ENCODE measurements at regions not wholly inside any gene's neighbourhood (a gene's known extent, or its start where the extent isn't known, plus 50 kb on each side); places are given as distances from the start of the nearest gene placed in this dataset.

DNA sequence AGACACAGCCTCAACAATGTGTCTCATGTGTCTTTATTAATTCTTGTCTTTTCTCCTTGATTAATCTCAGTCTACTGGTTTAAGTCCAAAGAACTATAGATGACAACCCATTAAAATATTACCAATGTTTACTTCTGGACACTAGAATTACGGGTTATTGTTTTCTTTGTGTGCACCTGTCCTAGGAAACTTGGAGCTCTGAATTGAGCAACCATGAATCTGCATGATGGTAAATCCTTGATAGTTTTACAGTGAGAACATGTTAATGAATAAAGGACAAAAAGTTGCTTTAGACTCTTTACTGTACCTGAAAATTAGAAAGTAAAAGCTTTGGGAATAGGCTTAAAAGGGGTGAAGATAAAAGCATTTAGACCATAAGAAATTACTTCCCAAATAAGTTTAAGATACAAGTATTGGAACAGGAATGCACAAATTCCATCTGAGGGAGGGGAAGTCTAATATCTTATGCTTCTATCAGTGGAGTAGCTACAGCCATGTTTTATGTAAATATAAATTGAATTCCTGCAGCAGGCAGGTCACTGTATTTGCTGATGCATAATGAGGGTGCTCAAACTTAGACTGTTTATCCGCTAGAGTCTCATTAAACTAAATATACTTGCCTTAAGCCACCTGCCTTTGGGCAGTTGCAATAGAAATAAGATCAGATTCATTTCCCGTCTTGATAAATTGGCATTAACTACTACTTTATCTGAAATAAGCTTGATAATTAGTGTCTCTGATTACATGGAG, 603.7 kb upstream of the GCFC2 start:
- DNase-seq = no peak

DNA sequence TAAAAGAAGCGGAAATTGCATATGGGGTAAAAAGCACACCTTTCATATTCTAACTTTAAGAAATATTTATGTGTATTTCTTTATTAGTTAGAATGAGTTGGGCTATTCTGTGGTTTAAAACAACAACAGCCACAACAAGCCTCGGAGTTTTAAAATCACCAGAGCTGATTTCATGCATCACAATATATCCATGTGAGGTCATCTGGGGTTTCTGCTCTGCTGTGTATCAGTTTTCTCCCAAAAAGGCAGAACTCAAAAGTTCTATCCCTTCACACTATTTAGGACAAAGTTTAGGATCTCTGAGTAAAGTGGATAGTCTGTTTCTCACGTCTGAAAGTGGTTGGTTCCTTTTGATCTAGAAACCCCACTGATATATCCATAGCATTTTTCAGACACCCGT, 601.5 kb upstream of the GCFC2 start:
- DNase-seq = no peak

GRCh38 chr2:76311728-76312127, 601.0 kb upstream of the GCFC2 start:
- DNase-seq = no peak

- DNase-seq = no peak
These were observed 600.3 kb upstream of the GCFC2 start for GRCh38 chr2:76310894-76311633.

DNA sequence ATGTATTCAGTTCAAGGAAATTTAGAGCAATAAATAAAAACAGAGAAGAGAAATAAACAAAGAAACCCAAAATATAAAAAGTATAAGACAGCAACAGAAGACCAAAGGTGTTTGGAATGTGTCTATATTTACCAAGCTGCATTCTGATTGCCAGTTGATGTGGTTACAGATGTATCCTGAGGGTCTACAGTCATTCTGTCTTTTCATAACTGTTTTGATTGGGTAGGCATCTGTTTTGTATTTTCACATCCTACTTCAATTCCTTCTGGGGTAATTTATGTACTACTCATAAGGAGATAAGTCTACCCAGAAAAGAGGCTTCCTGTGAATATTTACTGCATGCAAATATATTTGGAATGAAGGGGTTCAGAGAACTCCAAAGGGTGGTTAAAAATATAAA, 596.8 kb upstream of the GCFC2 start:
- DNase-seq = no peak

GRCh38 chr2:76298041-76298440, 587.3 kb upstream of the GCFC2 start:
- no peak for DNase-seq

DNA sequence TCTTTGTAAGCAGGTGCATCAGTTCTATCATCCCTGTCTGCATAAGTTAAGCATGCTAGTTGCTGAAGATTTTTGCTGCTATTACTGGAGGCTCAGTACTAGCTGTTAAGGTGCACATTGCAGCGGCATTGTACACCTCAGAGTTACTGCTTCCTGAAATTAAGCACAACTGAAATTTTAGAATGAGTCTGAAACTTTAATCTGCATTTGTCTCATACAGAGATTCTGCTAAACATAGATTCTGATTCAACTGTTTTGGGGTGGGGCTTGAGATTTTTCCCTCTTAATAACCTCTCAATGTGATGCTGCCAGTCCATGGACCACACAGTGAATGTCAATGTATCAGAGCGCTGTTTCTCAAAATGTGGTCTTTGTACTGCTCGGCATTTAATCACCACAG, 585.7 kb upstream of the GCFC2 start:
- no peak for DNase-seq

DNA sequence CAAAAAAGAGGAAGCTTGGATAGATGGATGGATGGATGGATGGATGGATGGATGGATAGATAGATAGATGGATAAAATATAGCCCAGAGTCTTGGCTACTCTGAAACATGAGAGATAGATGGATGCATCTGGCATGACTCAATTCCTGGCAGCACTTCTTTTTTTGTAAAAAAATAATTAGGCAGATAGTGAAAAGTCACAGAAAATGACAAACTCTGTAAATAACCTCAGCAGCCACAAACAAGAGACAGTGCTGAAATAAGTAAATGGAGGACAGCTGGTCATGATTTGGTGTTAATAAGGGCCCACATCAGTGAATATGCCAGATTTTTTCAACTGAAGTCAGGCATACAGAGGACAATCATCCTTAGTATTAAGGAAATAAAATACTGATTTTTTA, 585.0 kb upstream of the GCFC2 start:
- DNase-seq = no peak

GRCh38 chr2:76288598-76288997, 577.9 kb upstream of the GCFC2 start:
- DNase-seq = no peak

GRCh38 chr2:76288146-76288545, 577.4 kb upstream of the GCFC2 start:
- no peak for DNase-seq

- no peak for DNase-seq
These were observed 572.6 kb upstream of the GCFC2 start for GRCh38 chr2:76283350-76283749.

DNA sequence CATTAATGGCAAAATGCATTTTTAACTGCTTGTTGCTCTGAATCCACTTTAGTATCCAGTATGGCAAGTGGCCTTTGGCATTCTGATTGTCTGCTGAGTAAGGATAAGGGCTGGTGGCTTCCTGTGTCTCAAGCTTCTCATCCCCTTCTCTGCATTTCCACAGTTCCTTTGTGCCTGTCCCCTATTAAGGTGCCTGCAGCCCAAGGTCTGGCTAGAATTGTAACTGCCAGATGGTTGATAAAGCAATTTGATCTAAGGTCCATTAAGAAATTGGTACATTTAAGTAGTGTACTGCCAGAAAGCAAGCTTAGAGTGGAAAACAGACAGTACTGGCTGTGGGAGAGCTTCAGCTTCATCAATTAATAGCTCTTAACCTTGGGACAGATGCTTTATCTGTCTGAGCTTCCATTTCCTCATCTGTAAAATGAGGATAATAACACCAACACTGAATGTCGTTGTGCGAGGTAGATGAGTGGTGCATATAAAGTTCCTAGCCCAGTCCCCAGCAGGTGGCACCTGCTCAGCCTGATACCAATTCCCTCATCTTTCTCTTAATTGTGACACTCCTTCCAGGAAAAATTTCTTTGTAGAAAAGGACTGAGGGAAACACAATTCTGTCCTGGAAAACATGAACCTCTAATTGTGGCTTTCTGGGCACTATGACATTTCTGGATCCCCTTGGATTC, 570.6 kb upstream of the GCFC2 start:
- no peak for DNase-seq

- no peak for DNase-seq
These were observed 570.0 kb upstream of the GCFC2 start for GRCh38 chr2:76280686-76281085.

DNA sequence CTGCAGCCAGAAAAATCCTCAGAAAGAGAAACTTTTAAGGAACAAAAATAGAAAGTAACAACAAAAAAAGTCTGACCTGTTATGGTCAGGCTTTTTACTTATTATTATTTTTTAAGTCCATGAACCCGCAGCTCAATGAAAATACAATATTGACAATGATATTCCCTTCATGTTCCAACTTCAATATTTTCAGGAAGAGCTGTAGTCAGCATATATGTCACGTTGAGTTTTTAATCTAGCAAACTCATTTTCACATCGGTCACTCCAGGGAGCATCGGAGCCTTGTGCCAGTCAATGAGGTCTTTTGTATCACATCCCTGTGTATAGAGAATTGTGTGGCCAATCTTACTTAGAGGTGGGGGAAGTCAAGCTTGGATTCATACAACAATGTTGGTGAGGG, 568.4 kb upstream of the GCFC2 start:
- DNase-seq = no peak

DNA sequence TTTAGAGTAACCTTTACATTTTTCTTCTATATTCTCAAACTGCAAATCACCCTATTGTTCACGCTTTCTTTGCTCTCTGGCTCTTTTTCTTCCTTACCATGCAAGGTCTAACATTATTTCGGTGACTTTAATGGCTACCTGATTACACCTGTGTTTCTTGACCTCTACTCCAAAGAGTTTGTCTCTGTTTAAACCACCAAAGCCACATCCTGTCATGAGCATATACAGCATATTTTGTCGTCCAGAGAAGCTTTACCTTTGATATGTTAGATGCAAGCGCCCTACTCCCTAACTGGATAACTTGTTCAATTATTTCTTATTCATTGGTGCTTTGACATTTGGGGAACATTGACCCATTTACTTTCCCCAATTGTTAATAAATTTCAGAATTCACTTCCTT, 565.1 kb upstream of the GCFC2 start:
- no peak for DNase-seq

GRCh38 chr2:76274676-76275075, 564.0 kb upstream of the GCFC2 start:
- DNase-seq = no peak

DNA sequence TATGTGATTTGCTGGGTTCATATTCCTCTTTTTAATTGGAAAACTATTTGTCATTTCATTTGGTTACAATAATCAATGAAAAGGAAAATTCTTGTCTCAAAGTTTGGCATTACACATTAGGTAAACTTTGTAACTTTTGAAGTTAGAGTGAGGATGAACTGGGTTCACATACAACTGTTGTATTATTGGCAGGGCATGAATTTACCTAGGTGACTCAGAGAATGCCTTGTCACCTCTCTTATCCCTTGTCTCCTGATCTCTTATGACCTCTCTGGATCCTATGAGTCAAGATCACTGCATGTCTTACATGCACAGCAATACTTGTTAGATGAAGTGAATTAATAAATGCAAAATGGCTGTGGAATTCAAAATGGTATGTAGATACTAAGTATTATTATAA, 563.4 kb upstream of the GCFC2 start:
- DNase-seq = no peak

DNA sequence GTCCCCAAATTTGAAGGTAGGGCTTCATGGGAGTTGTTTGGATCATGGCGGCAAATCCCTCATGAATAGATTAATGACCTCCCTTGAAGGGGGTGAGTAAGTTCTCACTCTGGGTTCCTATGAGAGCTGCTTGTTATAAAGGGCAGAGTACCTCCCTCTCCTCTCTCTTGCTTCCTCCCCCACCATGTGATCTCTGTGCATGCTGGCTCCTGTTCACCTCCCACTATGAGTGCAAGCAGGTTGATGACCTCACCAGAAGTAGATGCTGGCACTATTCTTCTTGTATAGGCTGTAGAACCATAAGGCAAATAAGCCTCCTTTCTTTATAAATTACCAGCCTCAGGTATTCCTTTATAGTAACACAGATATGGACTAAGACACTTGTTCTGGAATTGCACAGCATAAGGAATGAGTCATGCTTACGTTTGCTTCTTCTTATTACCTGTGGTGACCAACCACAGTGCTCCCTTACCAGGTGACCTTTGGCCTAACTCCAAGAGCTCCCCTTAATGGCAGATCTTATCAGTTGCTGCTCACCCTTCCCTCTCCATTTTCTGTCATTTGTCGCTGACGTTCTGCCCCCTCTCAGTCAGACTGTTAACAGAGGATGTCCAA, 559.5 kb upstream of the GCFC2 start:
- no peak for DNase-seq

DNA sequence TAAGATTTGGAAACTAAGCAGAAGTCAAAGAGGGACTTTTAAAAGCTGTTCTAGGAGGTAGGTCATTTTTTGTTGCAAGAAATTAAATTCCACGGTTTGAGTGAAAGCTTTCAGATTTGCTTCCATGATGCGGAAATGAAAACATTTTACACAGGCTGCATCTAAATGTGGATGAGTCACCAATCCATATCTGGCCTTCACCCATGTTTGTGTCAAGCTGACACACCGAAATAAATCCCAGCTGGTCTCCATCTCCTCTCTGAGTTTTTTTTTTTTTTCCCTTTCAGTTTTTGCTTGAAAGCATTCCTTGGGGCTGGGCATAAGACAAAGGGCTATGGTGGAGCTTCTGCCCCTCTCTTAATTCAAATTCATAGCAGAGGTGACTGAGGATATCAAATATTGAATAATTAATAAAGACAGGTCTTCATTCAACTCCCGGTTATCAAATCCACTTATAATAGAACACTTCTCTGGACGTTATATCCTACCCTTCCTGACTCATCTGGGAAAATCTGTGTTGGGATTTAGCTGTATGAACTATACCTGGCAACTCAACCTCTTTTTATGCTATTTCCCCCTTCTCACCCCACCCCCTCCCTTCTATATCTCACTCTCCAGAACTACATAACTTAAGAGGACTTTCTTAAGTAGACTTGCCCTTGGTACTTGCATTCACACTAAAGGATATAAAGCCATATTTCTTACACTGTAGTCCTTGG, 558.3 kb upstream of the GCFC2 start:
- DNase-seq = no peak

DNA sequence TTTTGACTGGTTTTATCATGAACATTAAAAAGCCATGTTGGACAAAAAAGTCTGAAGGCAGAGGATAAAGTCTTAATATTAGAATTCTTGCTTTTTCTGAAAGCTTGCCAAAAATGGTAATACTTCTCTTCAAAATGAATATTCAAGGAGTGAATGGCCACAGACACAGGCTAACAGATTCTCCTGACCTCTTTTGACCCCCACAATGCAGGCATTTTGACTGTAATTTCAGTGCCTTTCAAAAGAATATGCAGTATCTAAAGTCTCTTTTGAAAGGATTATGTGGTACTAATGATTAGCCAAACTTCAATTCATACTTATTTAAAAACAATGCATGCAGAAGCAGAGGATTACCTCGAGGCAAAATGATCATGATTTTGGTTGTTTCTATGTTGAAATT, 557.8 kb upstream of the GCFC2 start:
- no peak for DNase-seq

DNA sequence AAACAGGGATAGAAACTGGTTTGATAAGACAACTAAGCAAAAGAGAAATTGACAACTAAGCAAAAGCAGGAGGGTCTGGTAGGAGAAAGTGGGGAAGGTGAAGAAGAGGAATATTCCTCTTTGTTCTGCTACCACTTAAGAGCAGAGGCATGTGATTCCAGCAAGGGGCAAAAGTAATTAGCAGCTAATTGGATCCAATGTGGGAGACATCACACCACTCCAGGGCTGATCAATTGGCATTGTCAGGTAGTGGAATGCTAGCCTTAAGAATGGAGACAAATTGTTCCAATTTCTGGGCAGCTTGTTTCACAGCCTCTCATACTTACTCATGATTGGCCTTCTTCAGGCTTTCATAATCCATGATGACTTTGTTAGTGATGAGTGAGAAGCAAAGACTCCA, 547.1 kb upstream of the GCFC2 start:
- DNase-seq = no peak

DNA sequence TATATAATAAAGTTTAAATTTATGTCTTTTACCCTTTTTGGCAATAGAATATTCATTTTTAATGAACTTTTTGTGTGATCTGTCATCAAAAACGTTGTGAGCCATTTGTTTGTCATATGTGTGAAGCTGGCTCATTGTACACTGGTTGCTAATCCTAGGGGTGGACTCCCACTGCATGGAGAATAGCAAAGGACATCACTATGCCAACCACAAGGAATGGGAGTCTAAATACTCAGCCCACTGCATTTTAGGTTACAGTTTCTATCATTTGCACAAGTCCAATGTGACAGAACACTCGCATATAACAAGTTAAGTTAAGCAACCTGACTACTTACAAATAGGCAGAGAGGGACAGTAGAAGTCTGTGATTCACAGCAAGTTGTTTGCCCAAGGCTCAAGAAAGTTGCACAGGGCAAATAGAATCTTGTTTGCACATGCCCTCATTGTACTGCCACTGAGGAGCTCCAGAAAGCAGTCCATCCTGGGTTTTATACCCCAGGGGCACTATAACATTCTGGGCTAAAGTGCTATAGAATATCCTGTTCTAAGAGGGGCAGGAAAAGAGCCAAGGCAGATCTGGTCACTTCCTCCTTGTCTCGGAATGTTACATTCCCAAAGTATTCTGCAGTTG, 545.9 kb upstream of the GCFC2 start:
- DNase-seq = no peak

GRCh38 chr2:76252704-76253103, 542.0 kb upstream of the GCFC2 start:
- no peak for DNase-seq

All from activated CD4-positive, alpha-beta T cell treated with anti-CD3 and anti-CD28 coated beads, Interleukin-2, amount 50 U/mL, for 48 hours (primary cell).